Testis (tissue), 2 donors: ENCODE measurements at regions not wholly inside any gene's neighbourhood (a gene's known extent, or its start where the extent isn't known, plus 50 kb on each side); places are given as distances from the start of the nearest gene placed in this dataset.
"Not testable (repeated sequence)": the region's sequence is repeated elsewhere in the genome, so short reads cannot be mapped to it uniquely, and the experiment has no call there.

ENCODE experiments used
- POLR2A ChIP-seq: fragments of 450-650 bp; IDR thresholded peaks from one replicate; pipeline ENCODE4 v1.6.1; 2017; ENCODE audit warnings: antibody characterized with exemption, mild to moderate bottlenecking, moderate library complexity
- TF ChIP-seq, protein P1 (sequence below), 3 experiments: fragments of 450-650 bp in 2 of 3; fragments of 200-600 bp in 1 of 3; sonication (generic) in 1 of 3; IDR thresholded peaks; one replicate each; pipeline ENCODE4 v1.5.1; 2016 to 2019; ENCODE audit warnings: antibody characterized with exemption in 3 of 3, mild to moderate bottlenecking in 2 of 3, moderate library complexity in 1 of 3

- TF ChIP-seq, protein P1, sequence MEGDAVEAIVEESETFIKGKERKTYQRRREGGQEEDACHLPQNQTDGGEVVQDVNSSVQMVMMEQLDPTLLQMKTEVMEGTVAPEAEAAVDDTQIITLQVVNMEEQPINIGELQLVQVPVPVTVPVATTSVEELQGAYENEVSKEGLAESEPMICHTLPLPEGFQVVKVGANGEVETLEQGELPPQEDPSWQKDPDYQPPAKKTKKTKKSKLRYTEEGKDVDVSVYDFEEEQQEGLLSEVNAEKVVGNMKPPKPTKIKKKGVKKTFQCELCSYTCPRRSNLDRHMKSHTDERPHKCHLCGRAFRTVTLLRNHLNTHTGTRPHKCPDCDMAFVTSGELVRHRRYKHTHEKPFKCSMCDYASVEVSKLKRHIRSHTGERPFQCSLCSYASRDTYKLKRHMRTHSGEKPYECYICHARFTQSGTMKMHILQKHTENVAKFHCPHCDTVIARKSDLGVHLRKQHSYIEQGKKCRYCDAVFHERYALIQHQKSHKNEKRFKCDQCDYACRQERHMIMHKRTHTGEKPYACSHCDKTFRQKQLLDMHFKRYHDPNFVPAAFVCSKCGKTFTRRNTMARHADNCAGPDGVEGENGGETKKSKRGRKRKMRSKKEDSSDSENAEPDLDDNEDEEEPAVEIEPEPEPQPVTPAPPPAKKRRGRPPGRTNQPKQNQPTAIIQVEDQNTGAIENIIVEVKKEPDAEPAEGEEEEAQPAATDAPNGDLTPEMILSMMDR (IDR thresholded peaks at IDR 0.05), result not testable (repeated sequence)
- TF ChIP-seq POLR2A, result not testable (repeated sequence)
Measured at GRCh38 chr2:89296820-89297398, 605.4 kb downstream of the RPIA start.
